Brain microvascular endothelial cell (primary cell): ENCODE measurements at regions not wholly inside any gene's neighbourhood (a gene's known extent, or its start where the extent isn't known, plus 50 kb on each side); places are given as distances from the start of the nearest gene placed in this dataset.
A peak's percentile ranks its signal among the peaks of the same experiment; 100 is the strongest.

ENCODE experiments used
- DNase-seq: peaks from one replicate; pipeline ENCODE4 v3.0.0-alpha.2; 2020
- H3K27ac ChIP-seq: fragments of 250-450 bp; sonication (Bioruptor Pico); 2 replicates; pipeline ENCODE4 v1.5.1; 2020; ENCODE audit warnings: mild to moderate bottlenecking, moderate library complexity
- H3K27me3 ChIP-seq: fragments of 250-450 bp; sonication (Bioruptor Pico); replicated peaks from 2 replicates; pipeline ENCODE4 v1.5.1; 2020; ENCODE audit warnings: mild to moderate bottlenecking
- H3K36me3 ChIP-seq: fragments of 250-450 bp; sonication (Bioruptor Pico); replicated peaks from 2 replicates; pipeline ENCODE4 v1.5.1; 2020; ENCODE audit warnings: mild to moderate bottlenecking
- H3K4me3 ChIP-seq: 2 replicates; pipeline ENCODE4 v1.5.1; 2011; ENCODE audit warnings: low read depth, mild to moderate bottlenecking, control low read depth, low read length, moderate library complexity
- in situ Hi-C: cut with HindIII; loops from 2 replicates; pipeline ENCODE4 v1.10.0; 2017; ENCODE audit warnings: low sequenced_read_pairs, low pct_ligation_motif_present
- TF ChIP-seq, protein P1 (sequence below): IDR thresholded peaks from 2 replicates; pipeline ENCODE4 v1.5.1; 2011; ENCODE audit warnings: low read depth, mild to moderate bottlenecking, moderate library complexity, low read length, control low read depth, inconsistent platforms; ENCODE audit errors: missing control alignments

- H3K4me3 ChIP-seq = peak overlapping the region; percentile 38
- no peaks in the 10 kb centered on the region for H3K36me3 ChIP-seq
- H3K27ac ChIP-seq = no peak overlapping the region
- in situ Hi-C loops = no loop called here
- H3K27me3 ChIP-seq = no peaks in the 10 kb centered on the region
- TF ChIP-seq, protein P1, sequence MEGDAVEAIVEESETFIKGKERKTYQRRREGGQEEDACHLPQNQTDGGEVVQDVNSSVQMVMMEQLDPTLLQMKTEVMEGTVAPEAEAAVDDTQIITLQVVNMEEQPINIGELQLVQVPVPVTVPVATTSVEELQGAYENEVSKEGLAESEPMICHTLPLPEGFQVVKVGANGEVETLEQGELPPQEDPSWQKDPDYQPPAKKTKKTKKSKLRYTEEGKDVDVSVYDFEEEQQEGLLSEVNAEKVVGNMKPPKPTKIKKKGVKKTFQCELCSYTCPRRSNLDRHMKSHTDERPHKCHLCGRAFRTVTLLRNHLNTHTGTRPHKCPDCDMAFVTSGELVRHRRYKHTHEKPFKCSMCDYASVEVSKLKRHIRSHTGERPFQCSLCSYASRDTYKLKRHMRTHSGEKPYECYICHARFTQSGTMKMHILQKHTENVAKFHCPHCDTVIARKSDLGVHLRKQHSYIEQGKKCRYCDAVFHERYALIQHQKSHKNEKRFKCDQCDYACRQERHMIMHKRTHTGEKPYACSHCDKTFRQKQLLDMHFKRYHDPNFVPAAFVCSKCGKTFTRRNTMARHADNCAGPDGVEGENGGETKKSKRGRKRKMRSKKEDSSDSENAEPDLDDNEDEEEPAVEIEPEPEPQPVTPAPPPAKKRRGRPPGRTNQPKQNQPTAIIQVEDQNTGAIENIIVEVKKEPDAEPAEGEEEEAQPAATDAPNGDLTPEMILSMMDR = no peak
- peak; percentile 7 for DNase-seq
Measured at GRCh38 chr10:35765066-35765527, 123.0 kb upstream of the FZD8 start.

GRCh38 chr10:35762311-35763030, 120.4 kb upstream of the FZD8 start:
- TF ChIP-seq, protein P1 = no peak
- H3K36me3 ChIP-seq = no peaks in the 10 kb centered on the region
- no peak for DNase-seq
- H3K27ac ChIP-seq = no peak overlapping the region
- no peak overlapping the region for H3K4me3 ChIP-seq
- H3K27me3 ChIP-seq = no peaks in the 10 kb centered on the region
- in situ Hi-C loops = no loop called here

GRCh38 chr10:35758076-35758475, 116.0 kb upstream of the FZD8 start:
- H3K27ac ChIP-seq = no peak overlapping the region
- no peak overlapping the region for H3K4me3 ChIP-seq
- DNase-seq = no peak
- in situ Hi-C loops = no loop called here
- TF ChIP-seq, protein P1 = no peak
- no peaks in the 10 kb centered on the region for H3K27me3 ChIP-seq
- H3K36me3 ChIP-seq = no peaks in the 10 kb centered on the region

DNA sequence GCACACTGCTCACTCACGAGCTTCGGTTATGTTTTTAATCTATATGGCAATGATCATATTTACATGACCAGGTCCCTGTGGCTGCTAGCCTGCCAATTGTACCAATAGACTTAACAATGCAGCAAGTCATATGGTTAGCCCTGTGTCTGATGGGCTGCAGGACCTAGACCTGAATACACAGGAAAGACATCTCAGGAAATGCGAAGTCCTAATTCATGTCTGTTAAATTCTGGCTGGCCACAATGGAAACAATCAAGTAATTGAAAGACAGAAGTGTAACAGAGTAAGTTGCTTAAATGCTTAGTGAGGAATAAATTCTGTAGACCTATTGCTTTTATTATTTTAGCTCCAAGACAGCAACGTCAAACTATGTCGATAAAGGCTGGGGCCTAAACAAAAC, 112.4 kb upstream of the FZD8 start:
- in situ Hi-C loops = no loop called here
- H3K27ac ChIP-seq = no peak overlapping the region
- no peaks in the 10 kb centered on the region for H3K27me3 ChIP-seq
- H3K36me3 ChIP-seq = no peaks in the 10 kb centered on the region
- H3K4me3 ChIP-seq = no peak overlapping the region
- no peak for DNase-seq
- TF ChIP-seq, protein P1 = no peak

GRCh38 chr10:35752469-35753461, 110.7 kb upstream of the FZD8 start:
- Histone ChIP-seq H3K36me3 (no peaks in the 10 kb centered on the region), H3K27me3 (no peaks in the 10 kb centered on the region), H3K27ac (no peak overlapping the region), H3K4me3 (no peak overlapping the region)
- TF ChIP-seq, protein P1 = no peak
- in situ Hi-C loops = no loop called here
- no peak for DNase-seq
